ENCODE measurements at regions not wholly inside any gene's neighbourhood (a gene's known extent, or its start where the extent isn't known, plus 50 kb on each side); places are given as distances from the start of the nearest gene placed in this dataset.

GRCh38 chr2:65869296-65869695, 436.9 kb upstream of the SPRED2 start:
- TF ChIP-seq CTCF (conservative IDR thresholded peaks at IDR 0.05; ENCODE audit: low read depth, low read length) (no peak), EZH2 (IDR thresholded peaks at IDR 0.05; ENCODE audit: borderline replicate concordance, low read depth, low read length, poor library complexity, severe bottlenecking) (no peak)
